Activated CD4-positive, alpha-beta T cell treated with anti-CD3 and anti-CD28 coated beads, Interleukin-2, amount 10 ng/mL, durations not matched to agents 7 days and 5 days (primary cell): ENCODE measurements at regions not wholly inside any gene's neighbourhood (a gene's known extent, or its start where the extent isn't known, plus 50 kb on each side); places are given as distances from the start of the nearest gene placed in this dataset.

Experiments
- CTCF ChIA-PET: fragments of 350-600 bp; sonication (Branson Sonifier 250); formaldehyde crosslinking; loops from one replicate; lab custom pipeline; 2021; ENCODE audit warnings: antibody characterized with exemption; lab: Charles Lee
- POLR2A ChIA-PET: fragments of 350-600 bp; sonication (Branson Sonifier 250); formaldehyde crosslinking; loops from one replicate; lab custom pipeline; 2021; ENCODE audit warnings: antibody characterized with exemption; lab: Charles Lee
- DNase-seq: peaks from one replicate; pipeline ENCODE4 v3.0.0-alpha.2; 2020
- H3K27ac Mint-ChIP-seq: one replicate; pipeline ENCODE4 v1.8.0; 2021; ENCODE audit warnings: mild to moderate bottlenecking, moderate library complexity, mixed read lengths
- H3K27me3 Mint-ChIP-seq: one replicate; pipeline ENCODE4 v1.8.0; 2021; ENCODE audit warnings: mixed read lengths
- H3K36me3 Mint-ChIP-seq: one replicate; pipeline ENCODE4 v1.8.0; 2021; ENCODE audit warnings: low read depth, mixed read lengths
- H3K4me1 Mint-ChIP-seq: one replicate; pipeline ENCODE4 v1.8.0; 2021; ENCODE audit warnings: mixed read lengths
- H3K4me3 Mint-ChIP-seq: one replicate; pipeline ENCODE4 v1.8.0; 2021; ENCODE audit warnings: mild to moderate bottlenecking, moderate library complexity, mixed read lengths
- H3K9me3 Mint-ChIP-seq: one replicate; pipeline ENCODE4 v1.8.0; 2021; ENCODE audit warnings: mixed read lengths

GRCh38 chr11:39712581-39712980 lies 1746.9 kb downstream of the LRRC4C start:
- CTCF ChIA-PET, result no interaction called here
- H3K4me1 Mint-ChIP-seq, result no peaks in the 10 kb centered on the region
- H3K27ac Mint-ChIP-seq, result no peak overlapping the region
- H3K9me3 Mint-ChIP-seq, result peaks cover 10% of the 10 kb centered on the region
- POLR2A ChIA-PET, result no interaction called here
- no peaks in the 10 kb centered on the region for H3K36me3 Mint-ChIP-seq
- no peak for DNase-seq
- no peaks in the 10 kb centered on the region for H3K27me3 Mint-ChIP-seq
- H3K4me3 Mint-ChIP-seq, result no peak overlapping the region

- Mint-ChIP-seq H3K4me3 (no peak overlapping the region), H3K36me3 (no peaks in the 10 kb centered on the region), H3K27ac (no peak overlapping the region), H3K27me3 (no peaks in the 10 kb centered on the region), H3K9me3 (peaks cover 7% of the 10 kb centered on the region), H3K4me1 (no peaks in the 10 kb centered on the region)
- POLR2A ChIA-PET, result no interaction called here
- DNase-seq, result no peak
- CTCF ChIA-PET, result no interaction called here
Measured at GRCh38 chr11:39690856-39691255, 1768.6 kb downstream of the LRRC4C start.

GRCh38 chr11:39683951-39684554 lies 1775.4 kb downstream of the LRRC4C start:
- Mint-ChIP-seq H3K27me3 (no peaks in the 10 kb centered on the region), H3K27ac (no peak overlapping the region), H3K9me3 (peaks cover 29% of the 10 kb centered on the region), H3K4me1 (no peaks in the 10 kb centered on the region), H3K4me3 (no peak overlapping the region), H3K36me3 (no peaks in the 10 kb centered on the region)
- CTCF ChIA-PET, result no interaction called here
- POLR2A ChIA-PET, result no interaction called here
- no peak for DNase-seq

GRCh38 chr11:39683288-39683950 lies 1776.0 kb downstream of the LRRC4C start:
- no peaks in the 10 kb centered on the region for H3K4me1 Mint-ChIP-seq
- no peaks in the 10 kb centered on the region for H3K36me3 Mint-ChIP-seq
- DNase-seq, result no peak
- CTCF ChIA-PET, result no interaction called here
- POLR2A ChIA-PET, result no interaction called here
- H3K4me3 Mint-ChIP-seq, result no peak overlapping the region
- no peaks in the 10 kb centered on the region for H3K27me3 Mint-ChIP-seq
- peaks cover 29% of the 10 kb centered on the region for H3K9me3 Mint-ChIP-seq
- H3K27ac Mint-ChIP-seq, result no peak overlapping the region

- H3K27ac Mint-ChIP-seq, result no peak overlapping the region
- no peaks in the 10 kb centered on the region for H3K27me3 Mint-ChIP-seq
- DNase-seq, result no peak
- ChIA-PET POLR2A (no interaction called here), CTCF (no interaction called here)
- H3K36me3 Mint-ChIP-seq, result no peaks in the 10 kb centered on the region
- H3K4me3 Mint-ChIP-seq, result no peak overlapping the region
- peaks cover 25% of the 10 kb centered on the region for H3K9me3 Mint-ChIP-seq
- H3K4me1 Mint-ChIP-seq, result no peaks in the 10 kb centered on the region
Measured at GRCh38 chr11:39681428-39681827, 1778.0 kb downstream of the LRRC4C start.

- no peak overlapping the region for H3K27ac Mint-ChIP-seq
- H3K27me3 Mint-ChIP-seq, result no peaks in the 10 kb centered on the region
- H3K9me3 Mint-ChIP-seq, result peaks cover 20% of the 10 kb centered on the region
- H3K4me1 Mint-ChIP-seq, result no peaks in the 10 kb centered on the region
- H3K4me3 Mint-ChIP-seq, result no peak overlapping the region
- POLR2A ChIA-PET, result no interaction called here
- CTCF ChIA-PET, result no interaction called here
- no peak for DNase-seq
- H3K36me3 Mint-ChIP-seq, result no peaks in the 10 kb centered on the region
Measured at GRCh38 chr11:39678996-39679395, 1780.5 kb downstream of the LRRC4C start.

- no peaks in the 10 kb centered on the region for H3K36me3 Mint-ChIP-seq
- H3K27me3 Mint-ChIP-seq, result no peaks in the 10 kb centered on the region
- no peak for DNase-seq
- CTCF ChIA-PET, result no interaction called here
- peaks cover 10% of the 10 kb centered on the region for H3K9me3 Mint-ChIP-seq
- H3K4me3 Mint-ChIP-seq, result no peak overlapping the region
- POLR2A ChIA-PET, result no interaction called here
- no peaks in the 10 kb centered on the region for H3K4me1 Mint-ChIP-seq
- no peak overlapping the region for H3K27ac Mint-ChIP-seq
Measured at GRCh38 chr11:39675171-39675570, 1784.3 kb downstream of the LRRC4C start.

- Mint-ChIP-seq H3K9me3 (peaks cover 8% of the 10 kb centered on the region), H3K4me3 (no peak overlapping the region), H3K36me3 (no peaks in the 10 kb centered on the region), H3K4me1 (no peaks in the 10 kb centered on the region), H3K27me3 (no peaks in the 10 kb centered on the region), H3K27ac (no peak overlapping the region)
- POLR2A ChIA-PET, result no interaction called here
- DNase-seq, result no peak
- CTCF ChIA-PET, result no interaction called here
Measured at GRCh38 chr11:39674761-39675160, 1784.7 kb downstream of the LRRC4C start.

GRCh38 chr11:39674024-39674423 lies 1785.4 kb downstream of the LRRC4C start:
- H3K4me3 Mint-ChIP-seq, result no peak overlapping the region
- H3K27ac Mint-ChIP-seq, result no peak overlapping the region
- H3K36me3 Mint-ChIP-seq, result no peaks in the 10 kb centered on the region
- peaks cover 8% of the 10 kb centered on the region for H3K9me3 Mint-ChIP-seq
- POLR2A ChIA-PET, result no interaction called here
- H3K27me3 Mint-ChIP-seq, result no peaks in the 10 kb centered on the region
- no peak for DNase-seq
- H3K4me1 Mint-ChIP-seq, result no peaks in the 10 kb centered on the region
- CTCF ChIA-PET, result no interaction called here

- no peaks in the 10 kb centered on the region for H3K4me1 Mint-ChIP-seq
- ChIA-PET POLR2A (no interaction called here), CTCF (no interaction called here)
- no peak overlapping the region for H3K27ac Mint-ChIP-seq
- H3K9me3 Mint-ChIP-seq, result peaks cover 14% of the 10 kb centered on the region
- no peak for DNase-seq
- H3K36me3 Mint-ChIP-seq, result no peaks in the 10 kb centered on the region
- H3K4me3 Mint-ChIP-seq, result no peak overlapping the region
- H3K27me3 Mint-ChIP-seq, result no peaks in the 10 kb centered on the region
Measured at GRCh38 chr11:39668640-39669039, 1790.8 kb downstream of the LRRC4C start.

- Mint-ChIP-seq H3K36me3 (no peaks in the 10 kb centered on the region), H3K27me3 (no peaks in the 10 kb centered on the region), H3K4me1 (no peaks in the 10 kb centered on the region), H3K9me3 (peaks cover 22% of the 10 kb centered on the region), H3K4me3 (no peak overlapping the region), H3K27ac (no peak overlapping the region)
- no peak for DNase-seq
- POLR2A ChIA-PET, result no interaction called here
- CTCF ChIA-PET, result no interaction called here
Measured at GRCh38 chr11:39664023-39664422, 1795.4 kb downstream of the LRRC4C start.

- CTCF ChIA-PET, result no interaction called here
- Mint-ChIP-seq H3K27ac (no peak overlapping the region), H3K4me3 (no peak overlapping the region), H3K36me3 (no peaks in the 10 kb centered on the region), H3K9me3 (peaks cover 22% of the 10 kb centered on the region), H3K27me3 (no peaks in the 10 kb centered on the region), H3K4me1 (no peaks in the 10 kb centered on the region)
- POLR2A ChIA-PET, result no interaction called here
- DNase-seq, result no peak
Measured at GRCh38 chr11:39661890-39662289, 1797.6 kb downstream of the LRRC4C start.

- Mint-ChIP-seq H3K4me1 (no peaks in the 10 kb centered on the region), H3K9me3 (peaks cover 9% of the 10 kb centered on the region), H3K27ac (no peak overlapping the region), H3K36me3 (no peaks in the 10 kb centered on the region), H3K4me3 (no peak overlapping the region), H3K27me3 (no peaks in the 10 kb centered on the region)
- ChIA-PET CTCF (no interaction called here), POLR2A (no interaction called here)
- DNase-seq, result no peak
Measured at GRCh38 chr11:39651857-39652461, 1807.5 kb downstream of the LRRC4C start.
